NCI-H1092 (cell line): ENCODE measurements at regions not wholly inside any gene's neighbourhood (a gene's known extent, or its start where the extent isn't known, plus 50 kb on each side); places are given as distances from the start of the nearest gene placed in this dataset.
"Not testable (repeated sequence)": the region's sequence is repeated elsewhere in the genome, so short reads cannot be mapped to it uniquely, and the experiment has no call there.

Experiments
- DNase-seq: peaks from one replicate; lab custom pipeline; 2025; lab: John Stamatoyannopoulos, UW

GRCh38 chr2:15681089-15681885 lies 89.6 kb downstream of the DDX1 start:
- no peak for DNase-seq

GRCh38 chr2:15682354-15682753 lies 90.7 kb downstream of the DDX1 start:
- no peak for DNase-seq

- no peak for DNase-seq
Measured at GRCh38 chr2:15684161-15685039, 92.7 kb downstream of the DDX1 start.

GRCh38 chr2:15685143-15685542 lies 93.5 kb downstream of the DDX1 start:
- DNase-seq: no peak

GRCh38 chr2:15686643-15687042 lies 95.0 kb downstream of the DDX1 start:
- no peak for DNase-seq

- DNase-seq: no peak
Measured at GRCh38 chr2:15687243-15687642, 95.6 kb downstream of the DDX1 start.

GRCh38 chr2:15687720-15688119 lies 96.1 kb downstream of the DDX1 start:
- no peak for DNase-seq

GRCh38 chr2:15688924-15689568 lies 97.4 kb downstream of the DDX1 start:
- no peak for DNase-seq

GRCh38 chr2:15689654-15690053 lies 98.0 kb downstream of the DDX1 start:
- DNase-seq: no peak

- no peak for DNase-seq
Measured at GRCh38 chr2:15691586-15692310, 100.1 kb downstream of the DDX1 start.

GRCh38 chr2:15692551-15693377 lies 101.1 kb downstream of the DDX1 start:
- no peak for DNase-seq

GRCh38 chr2:15693382-15693781 lies 101.7 kb downstream of the DDX1 start:
- DNase-seq: no peak

- no peak for DNase-seq
Measured at GRCh38 chr2:15693926-15694588, 102.4 kb downstream of the DDX1 start.

GRCh38 chr2:15694589-15694986 lies 102.9 kb downstream of the DDX1 start:
- no peak for DNase-seq

- no peak for DNase-seq
Measured at GRCh38 chr2:15695582-15696330, 104.1 kb downstream of the DDX1 start.

- not testable (repeated sequence) for DNase-seq
Measured at GRCh38 chr2:15696606-15697170, 105.0 kb downstream of the DDX1 start.

GRCh38 chr2:15700131-15700530 lies 108.5 kb downstream of the DDX1 start:
- DNase-seq: no peak

- no peak for DNase-seq
Measured at GRCh38 chr2:15700599-15701340, 109.1 kb downstream of the DDX1 start.
